GM23338 (cell line): ENCODE measurements at regions not wholly inside any gene's neighbourhood (a gene's known extent, or its start where the extent isn't known, plus 50 kb on each side); places are given as distances from the start of the nearest gene placed in this dataset.

Experiments
- ATAC-seq: fragments of 200-7000 bp; cut with Tn5 transposase; 3 replicates; pipeline ENCODE4 v1.9.1; 2020
- DNase-seq: peaks from one replicate; pipeline ENCODE4 v3.0.0-alpha.2; 2015; ENCODE audit warnings: low spot score
- H2AFZ ChIP-seq: fragments of 200-600 bp; sonication (generic); 2 replicates; pipeline ENCODE4 v1.8.0; 2016; ENCODE audit warnings: antibody characterized with exemption, mild to moderate bottlenecking, moderate library complexity
- H3F3A ChIP-seq: fragments of 200-600 bp; sonication (generic); replicated peaks from 2 replicates; pipeline ENCODE4 v1.8.0; 2017; ENCODE audit warnings: antibody characterized with exemption, mixed run types, low read depth
- H3K27ac ChIP-seq: fragments of 200-600 bp; sonication (generic); 2 replicates; pipeline ENCODE4 v1.6.1; 2016; ENCODE audit warnings: low read depth
- H3K27me3 ChIP-seq: fragments of 200-600 bp; sonication (generic); 2 replicates; pipeline ENCODE4 v1.8.0; 2016; ENCODE audit warnings: mild to moderate bottlenecking, mixed run types, moderate library complexity; ENCODE audit not compliant: insufficient read depth
- H3K36me3 ChIP-seq: fragments of 200-600 bp; sonication (generic); 2 replicates; pipeline ENCODE4 v1.8.0; 2016; ENCODE audit warnings: mild to moderate bottlenecking; ENCODE audit not compliant: insufficient read depth
- H3K4me1 ChIP-seq: fragments of 200-600 bp; sonication (generic); 2 replicates; pipeline ENCODE4 v1.8.0; 2016; ENCODE audit warnings: mild to moderate bottlenecking, moderate library complexity; ENCODE audit not compliant: insufficient read depth
- H3K4me2 ChIP-seq: fragments of 200-600 bp; sonication (generic); 2 replicates; pipeline ENCODE4 v1.7.1; 2017; ENCODE audit warnings: mixed run types
- H3K4me3 ChIP-seq: fragments of 200-600 bp; sonication (generic); 2 replicates; pipeline ENCODE4 v1.6.1; 2016; ENCODE audit warnings: mixed run types
- H3K79me2 ChIP-seq: fragments of 200-600 bp; sonication (generic); replicated peaks from 2 replicates; pipeline ENCODE4 v1.8.0; 2017; ENCODE audit warnings: mild to moderate bottlenecking; ENCODE audit not compliant: insufficient read depth
- H3K9me2 ChIP-seq: fragments of 200-600 bp; sonication (generic); 2 replicates; pipeline ENCODE4 v1.8.0; 2017; ENCODE audit not compliant: insufficient read depth
- H4K20me1 ChIP-seq: fragments of 200-600 bp; sonication (generic); replicated peaks from 2 replicates; pipeline ENCODE4 v1.8.0; 2017; ENCODE audit warnings: mild to moderate bottlenecking; ENCODE audit not compliant: insufficient read depth
- H3K27ac Mint-ChIP-seq: 2 replicates; pipeline ENCODE4 v1.8.0; 2020; ENCODE audit warnings: inconsistent platforms, mild to moderate bottlenecking, moderate library complexity, mixed read lengths
- H3K27me3 Mint-ChIP-seq: 3 replicates; pipeline ENCODE4 v1.8.0; 2022; ENCODE audit warnings: low read depth, mild to moderate bottlenecking, moderate library complexity, mixed read lengths, inconsistent platforms; ENCODE audit not compliant: insufficient read depth, poor library complexity
- H3K36me3 Mint-ChIP-seq: 3 replicates; pipeline ENCODE4 v1.8.0; 2021; ENCODE audit warnings: low read depth, mild to moderate bottlenecking, inconsistent platforms, moderate library complexity, mixed read lengths
- H3K4me1 Mint-ChIP-seq: 3 replicates; pipeline ENCODE4 v1.8.0; 2020; ENCODE audit warnings: mild to moderate bottlenecking, inconsistent platforms, mixed read lengths
- H3K4me3 Mint-ChIP-seq: 3 replicates; pipeline ENCODE4 v1.8.0; 2021; ENCODE audit warnings: moderate library complexity, mild to moderate bottlenecking, inconsistent platforms, mixed read lengths
- H3K9me3 Mint-ChIP-seq: 3 replicates; pipeline ENCODE4 v1.8.0; 2020; ENCODE audit warnings: moderate library complexity, mild to moderate bottlenecking, inconsistent platforms, mixed read lengths
- CREB1 ChIP-seq: fragments of 250-450 bp; sonication (Bioruptor Pico); IDR thresholded peaks from 2 replicates; pipeline ENCODE4 v1.5.0; 2020; ENCODE audit warnings: low read depth, mild to moderate bottlenecking, moderate library complexity
- EZH2 ChIP-seq: fragments of 200-600 bp; sonication (generic); IDR thresholded peaks from one replicate; pipeline ENCODE4 v1.8.0; 2017; ENCODE audit warnings: antibody characterized with exemption, mild to moderate bottlenecking, low read depth; ENCODE audit not compliant: unreplicated experiment
- EZH2phosphoT487 ChIP-seq: fragments of 200-600 bp; sonication (generic); IDR thresholded peaks from one replicate; pipeline ENCODE4 v1.8.1; 2018; ENCODE audit warnings: antibody characterized with exemption; ENCODE audit not compliant: unreplicated experiment
- JUNB ChIP-seq: IDR thresholded peaks from one replicate; pipeline ENCODE4 v1.6.1; 2016; ENCODE audit warnings: antibody characterized with exemption; ENCODE audit not compliant: unreplicated experiment
- NANOG ChIP-seq: IDR thresholded peaks from 2 replicates; pipeline ENCODE4 v1.6.1; 2016; ENCODE audit warnings: antibody characterized with exemption, borderline replicate concordance
- POLR2AphosphoS5 ChIP-seq: IDR thresholded peaks from 2 replicates; pipeline ENCODE4 v1.6.1; 2016; ENCODE audit warnings: antibody characterized with exemption, low read depth
- STAT1 ChIP-seq: IDR thresholded peaks from one replicate; pipeline ENCODE4 v1.6.1; 2016; ENCODE audit warnings: antibody characterized with exemption; ENCODE audit not compliant: unreplicated experiment
- ZNF114 ChIP-seq: fragments of 250-450 bp; sonication (Bioruptor Pico); IDR thresholded peaks from 2 replicates; pipeline ENCODE4 v1.5.0; 2020; ENCODE audit warnings: mild to moderate bottlenecking, moderate library complexity
- ZNF331 ChIP-seq: fragments of 250-450 bp; sonication (Bioruptor Pico); IDR thresholded peaks from 2 replicates; pipeline ENCODE4 v1.5.0; 2020; ENCODE audit warnings: low read depth, mild to moderate bottlenecking, moderate library complexity
- TF ChIP-seq, protein P1 (sequence below): IDR thresholded peaks from 2 replicates; pipeline ENCODE4 v1.6.1; 2016; ENCODE audit warnings: antibody characterized with exemption
- TF ChIP-seq, protein P2 (sequence below), 2 experiments: fragments of 200-600 bp in 1 of 2; sonication (generic) in 1 of 2; conservative IDR thresholded peaks; 2 replicates each; pipeline versions ENCODE4 v1.5.1 to v1.6.1; 2016 to 2017; ENCODE audit warnings: antibody characterized with exemption in 2 of 2, low read depth in 2 of 2, mild to moderate bottlenecking in 2 of 2, moderate library complexity in 1 of 2

DNA sequence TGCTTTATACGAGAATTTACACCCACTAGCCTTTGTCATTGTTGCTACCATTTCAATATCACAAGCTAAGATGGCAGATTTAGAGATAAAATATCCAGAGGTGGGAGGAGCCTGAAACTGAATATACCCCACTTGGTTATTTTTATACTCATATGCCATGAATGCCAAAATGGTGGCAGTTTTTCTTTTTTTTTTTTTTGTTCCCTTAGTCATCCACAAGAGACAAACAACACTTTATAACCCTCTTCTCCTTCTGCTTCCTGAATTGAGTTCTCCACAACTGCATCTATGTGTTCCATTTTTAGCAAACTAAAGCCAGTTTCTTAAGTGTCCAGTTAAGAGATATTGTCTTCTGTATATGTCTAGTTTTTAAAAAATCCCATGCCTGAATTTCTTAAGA lies 558.4 kb downstream of the LMO4 start (continued):
- TF ChIP-seq, protein P1, sequence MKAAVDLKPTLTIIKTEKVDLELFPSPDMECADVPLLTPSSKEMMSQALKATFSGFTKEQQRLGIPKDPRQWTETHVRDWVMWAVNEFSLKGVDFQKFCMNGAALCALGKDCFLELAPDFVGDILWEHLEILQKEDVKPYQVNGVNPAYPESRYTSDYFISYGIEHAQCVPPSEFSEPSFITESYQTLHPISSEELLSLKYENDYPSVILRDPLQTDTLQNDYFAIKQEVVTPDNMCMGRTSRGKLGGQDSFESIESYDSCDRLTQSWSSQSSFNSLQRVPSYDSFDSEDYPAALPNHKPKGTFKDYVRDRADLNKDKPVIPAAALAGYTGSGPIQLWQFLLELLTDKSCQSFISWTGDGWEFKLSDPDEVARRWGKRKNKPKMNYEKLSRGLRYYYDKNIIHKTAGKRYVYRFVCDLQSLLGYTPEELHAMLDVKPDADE, result no peak
- TF ChIP-seq EZH2, result no peak
- no peak for TF ChIP-seq ZNF331 (CRISPR knock-in tag)

DNA sequence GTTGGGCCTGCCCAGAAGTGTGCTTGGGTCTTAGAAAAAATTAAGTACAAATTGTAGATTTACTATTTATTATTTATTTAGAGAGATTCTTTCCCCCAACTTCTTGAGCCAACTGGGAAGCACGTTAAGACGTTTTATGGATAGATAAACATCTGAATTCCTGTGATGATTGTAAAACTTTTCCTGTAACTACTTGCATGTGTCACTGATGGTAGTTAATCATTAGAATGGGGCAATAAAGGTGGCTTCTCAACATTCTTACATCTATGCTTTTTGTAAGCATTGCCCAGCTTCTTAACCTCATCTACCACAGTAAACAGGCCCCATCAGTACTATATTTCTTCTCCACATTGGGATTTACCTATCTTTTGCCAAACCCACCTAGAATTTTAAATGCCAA lies 559.8 kb downstream of the LMO4 start:
- H3K27me3 ChIP-seq, result no peaks in the 10 kb centered on the region
- H3K4me1 ChIP-seq, result no peaks in the 10 kb centered on the region
- DNase-seq (no peak), ATAC-seq (no peak)
- TF ChIP-seq NANOG, result no peak
- TF ChIP-seq ZNF331 (CRISPR knock-in tag), result no peak
- no peak for TF ChIP-seq EZH2
- no peak for TF ChIP-seq ZNF114 (CRISPR knock-in tag)
- TF ChIP-seq JUNB, result no peak
- TF ChIP-seq, protein P1, result no peak
- Mint-ChIP-seq H3K4me3 (no peak overlapping the region), H3K36me3 (no peaks in the 10 kb centered on the region), H3K27me3 (no peaks in the 10 kb centered on the region), H3K27ac (no peak overlapping the region), H3K4me1 (peaks cover 5% of the 10 kb centered on the region; the same call in 2 of the 3 replicates), H3K9me3 (no peaks in the 10 kb centered on the region; the same call in 1 of the 3 replicates)
- no peak overlapping the region for H3K4me2 ChIP-seq
- H3K36me3 ChIP-seq, result no peaks in the 10 kb centered on the region
- H2AFZ ChIP-seq, result no peak overlapping the region
- peaks cover 5% of the 10 kb centered on the region; the same call in 1 of the 2 replicates for H3K9me2 ChIP-seq
- no peaks in the 10 kb centered on the region for H4K20me1 ChIP-seq
- no peak overlapping the region for H3K27ac ChIP-seq
- no peaks in the 10 kb centered on the region for H3K79me2 ChIP-seq
- H3K4me3 ChIP-seq, result no peak overlapping the region
- H3F3A ChIP-seq, result no peaks in the 10 kb centered on the region

- H3K4me3 Mint-ChIP-seq, result no peak overlapping the region
- no peaks in the 10 kb centered on the region for H3K79me2 ChIP-seq
- H3K4me1 ChIP-seq, result no peaks in the 10 kb centered on the region
- TF ChIP-seq, protein P2, sequence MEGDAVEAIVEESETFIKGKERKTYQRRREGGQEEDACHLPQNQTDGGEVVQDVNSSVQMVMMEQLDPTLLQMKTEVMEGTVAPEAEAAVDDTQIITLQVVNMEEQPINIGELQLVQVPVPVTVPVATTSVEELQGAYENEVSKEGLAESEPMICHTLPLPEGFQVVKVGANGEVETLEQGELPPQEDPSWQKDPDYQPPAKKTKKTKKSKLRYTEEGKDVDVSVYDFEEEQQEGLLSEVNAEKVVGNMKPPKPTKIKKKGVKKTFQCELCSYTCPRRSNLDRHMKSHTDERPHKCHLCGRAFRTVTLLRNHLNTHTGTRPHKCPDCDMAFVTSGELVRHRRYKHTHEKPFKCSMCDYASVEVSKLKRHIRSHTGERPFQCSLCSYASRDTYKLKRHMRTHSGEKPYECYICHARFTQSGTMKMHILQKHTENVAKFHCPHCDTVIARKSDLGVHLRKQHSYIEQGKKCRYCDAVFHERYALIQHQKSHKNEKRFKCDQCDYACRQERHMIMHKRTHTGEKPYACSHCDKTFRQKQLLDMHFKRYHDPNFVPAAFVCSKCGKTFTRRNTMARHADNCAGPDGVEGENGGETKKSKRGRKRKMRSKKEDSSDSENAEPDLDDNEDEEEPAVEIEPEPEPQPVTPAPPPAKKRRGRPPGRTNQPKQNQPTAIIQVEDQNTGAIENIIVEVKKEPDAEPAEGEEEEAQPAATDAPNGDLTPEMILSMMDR (conservative IDR thresholded peaks at IDR 0.05; ENCODE audit: low read depth in 2 of 2), result no peak
- TF ChIP-seq CREB1 (CRISPR knock-in tag) (no peak), EZH2phosphoT487 (no peak), ZNF331 (CRISPR knock-in tag) (no peak), STAT1 (no peak), POLR2AphosphoS5 (no peak), NANOG (no peak), JUNB (no peak), EZH2 (no peak)
Observed at GRCh38 chr1:87894062-87894461, 565.4 kb downstream of the LMO4 start.

More at GRCh38 chr1:87894062-87894461, 565.4 kb downstream of the LMO4 start:
- peaks cover 10% of the 10 kb centered on the region; the same call in 2 of the 3 replicates for H3K4me1 Mint-ChIP-seq
- Histone ChIP-seq H3K9me2 (no peaks in the 10 kb centered on the region), H3K27me3 (no peaks in the 10 kb centered on the region), H3K36me3 (no peaks in the 10 kb centered on the region), H3K27ac (no peak overlapping the region), H3K4me3 (no peak overlapping the region), H3K4me2 (no peak overlapping the region), H4K20me1 (no peaks in the 10 kb centered on the region), H3F3A (no peaks in the 10 kb centered on the region), H2AFZ (no peak overlapping the region)
- no peaks in the 10 kb centered on the region; the same call in 2 of the 3 replicates for H3K9me3 Mint-ChIP-seq
- DNase-seq, result no peak
- no peaks in the 10 kb centered on the region for H3K36me3 Mint-ChIP-seq
- ATAC-seq, result no peak
- no peak overlapping the region; the same call in 1 of the 2 replicates for H3K27ac Mint-ChIP-seq
- no peaks in the 10 kb centered on the region for H3K27me3 Mint-ChIP-seq
